ENCODE measurements at regions not wholly inside any gene's neighbourhood (a gene's known extent, or its start where the extent isn't known, plus 50 kb on each side); places are given as distances from the start of the nearest gene placed in this dataset.
"Not testable (repeated sequence)": the region's sequence is repeated elsewhere in the genome, so short reads cannot be mapped to it uniquely, and the experiment has no call there.

GRCh38 chr10:45902324-45902723 is 55.0 kb upstream of the AGAP4 start:
- H3K4me1 Mint-ChIP-seq; H3K9ac ChIP-seq; H3K9me3 ChIP-seq (ENCODE audit: low read depth); H3F3A ChIP-seq (ENCODE audit: low read depth); H3K4me2 ChIP-seq; H3K27me3 Mint-ChIP-seq (ENCODE audit: insufficient read depth, low read depth); H2AFZ ChIP-seq (replicated peaks); H3K36me3 ChIP-seq; H3K27me3 ChIP-seq; H4K20me1 ChIP-seq (ENCODE audit: low read depth); H3K4me3 ChIP-seq; H3K4me1 ChIP-seq; DNase-seq (ENCODE audit: low spot score); H3K36me3 Mint-ChIP-seq; H3K27ac ChIP-seq; H3K4me3 Mint-ChIP-seq; H3K27ac Mint-ChIP-seq; H3K79me2 ChIP-seq (ENCODE audit: low read depth); H3K9me3 Mint-ChIP-seq: not testable (repeated sequence)

GRCh38 chr10:45903614-45904013 is 56.3 kb upstream of the AGAP4 start:
- H3K9me3 Mint-ChIP-seq; H4K20me1 ChIP-seq (ENCODE audit: low read depth); H3K36me3 Mint-ChIP-seq; H3K4me3 ChIP-seq; DNase-seq (ENCODE audit: low spot score); H2AFZ ChIP-seq (replicated peaks); H3K27ac ChIP-seq; H3K4me3 Mint-ChIP-seq; H3K27me3 ChIP-seq; H3K36me3 ChIP-seq; H3K4me1 ChIP-seq; H3K4me2 ChIP-seq; H3K9ac ChIP-seq; H3K4me1 Mint-ChIP-seq; H3K27ac Mint-ChIP-seq; H3K27me3 Mint-ChIP-seq (ENCODE audit: insufficient read depth, low read depth); H3K9me3 ChIP-seq (ENCODE audit: low read depth); H3K79me2 ChIP-seq (ENCODE audit: low read depth); H3F3A ChIP-seq (ENCODE audit: low read depth): not testable (repeated sequence)

GRCh38 chr10:45904070-45904469 is 56.8 kb upstream of the AGAP4 start:
- DNase-seq (ENCODE audit: low spot score); H3K27me3 Mint-ChIP-seq (ENCODE audit: insufficient read depth, low read depth); H3K9me3 ChIP-seq (ENCODE audit: low read depth); H3K27me3 ChIP-seq; H4K20me1 ChIP-seq (ENCODE audit: low read depth); H3K9me3 Mint-ChIP-seq; H3K4me1 ChIP-seq; H2AFZ ChIP-seq (replicated peaks); H3K27ac ChIP-seq; H3K4me1 Mint-ChIP-seq; H3K4me2 ChIP-seq; H3K79me2 ChIP-seq (ENCODE audit: low read depth); H3K36me3 Mint-ChIP-seq; H3F3A ChIP-seq (ENCODE audit: low read depth); H3K4me3 ChIP-seq; H3K27ac Mint-ChIP-seq; H3K4me3 Mint-ChIP-seq; H3K9ac ChIP-seq; H3K36me3 ChIP-seq: not testable (repeated sequence)

- H3K27ac ChIP-seq; H3K9me3 Mint-ChIP-seq; H3K27ac Mint-ChIP-seq; H3K27me3 ChIP-seq; H3K4me2 ChIP-seq; H3K79me2 ChIP-seq (ENCODE audit: low read depth); H3K36me3 ChIP-seq; H3K9me3 ChIP-seq (ENCODE audit: low read depth); H3K4me3 Mint-ChIP-seq; H3K4me3 ChIP-seq; DNase-seq (ENCODE audit: low spot score); H3K4me1 ChIP-seq; H3K27me3 Mint-ChIP-seq (ENCODE audit: insufficient read depth, low read depth); H3K9ac ChIP-seq; H2AFZ ChIP-seq (replicated peaks); H4K20me1 ChIP-seq (ENCODE audit: low read depth); H3K4me1 Mint-ChIP-seq; H3F3A ChIP-seq (ENCODE audit: low read depth): not testable (repeated sequence)
- H3K36me3 Mint-ChIP-seq = peaks cover 12% of the 10 kb centered on the region
These were observed 59.1 kb upstream of the TIMM23 start for GRCh38 chr10:45913205-45913604.

- not testable (repeated sequence) for H3K27me3 Mint-ChIP-seq (ENCODE audit: insufficient read depth, low read depth); H3K4me1 ChIP-seq; H3F3A ChIP-seq (ENCODE audit: low read depth); H4K20me1 ChIP-seq (ENCODE audit: low read depth); H3K4me1 Mint-ChIP-seq; H3K27me3 ChIP-seq; H3K4me3 ChIP-seq; H3K9ac ChIP-seq; H3K4me2 ChIP-seq; H3K36me3 ChIP-seq; H2AFZ ChIP-seq (replicated peaks); DNase-seq (ENCODE audit: low spot score); H3K27ac Mint-ChIP-seq; H3K4me3 Mint-ChIP-seq; H3K27ac ChIP-seq; H3K9me3 ChIP-seq (ENCODE audit: low read depth); H3K9me3 Mint-ChIP-seq; H3K79me2 ChIP-seq (ENCODE audit: low read depth)
- H3K36me3 Mint-ChIP-seq = peaks cover 13% of the 10 kb centered on the region
These were observed 57.5 kb upstream of the TIMM23 start for GRCh38 chr10:45914740-45915139.

- not testable (repeated sequence) for H3K9ac ChIP-seq; H3K27ac ChIP-seq; H3K4me3 Mint-ChIP-seq; H3K4me3 ChIP-seq; H3K9me3 ChIP-seq (ENCODE audit: low read depth); H3K27me3 ChIP-seq; H3K79me2 ChIP-seq (ENCODE audit: low read depth); H4K20me1 ChIP-seq (ENCODE audit: low read depth); DNase-seq (ENCODE audit: low spot score); H3K4me1 ChIP-seq; H3K27me3 Mint-ChIP-seq (ENCODE audit: insufficient read depth, low read depth); H3K9me3 Mint-ChIP-seq; H3K4me1 Mint-ChIP-seq; H2AFZ ChIP-seq (replicated peaks); H3K4me2 ChIP-seq; H3F3A ChIP-seq (ENCODE audit: low read depth); H3K36me3 ChIP-seq; H3K27ac Mint-ChIP-seq
- H3K36me3 Mint-ChIP-seq = peaks cover 13% of the 10 kb centered on the region
These were observed 56.7 kb upstream of the TIMM23 start for GRCh38 chr10:45915617-45916016.
